HG03135 (cell line): ENCODE measurements at regions not wholly inside any gene's neighbourhood (a gene's known extent, or its start where the extent isn't known, plus 50 kb on each side); places are given as distances from the start of the nearest gene placed in this dataset.

ENCODE experiments used
- ATAC-seq: cut with Tn5 transposase; IDR thresholded peaks from one replicate; pipeline ENCODE4 v1.9.1; 2021; ENCODE audit warnings: mild to moderate bottlenecking, moderate library complexity; ENCODE audit not compliant: unreplicated experiment

DNA sequence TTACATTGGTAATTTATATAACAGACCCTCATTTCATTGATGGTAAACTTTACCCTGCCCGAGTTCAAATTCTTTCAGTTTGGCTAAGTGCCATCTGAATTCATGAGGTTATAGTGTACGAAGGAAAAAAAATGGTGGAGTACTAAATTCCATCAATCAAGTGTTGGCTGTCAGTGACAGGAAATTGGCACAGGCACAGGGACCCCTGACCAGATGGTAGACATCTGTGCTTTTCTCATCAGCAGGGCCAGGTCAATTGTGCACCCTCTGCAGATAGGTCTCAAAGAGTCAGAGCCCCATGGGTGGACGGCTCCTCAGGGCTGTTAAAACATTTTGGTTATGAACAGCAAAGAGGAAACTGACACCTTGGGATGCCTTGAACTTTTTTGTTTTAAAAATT lies 439.2 kb downstream of the SETBP1 start:
- ATAC-seq, result no peak

DNA sequence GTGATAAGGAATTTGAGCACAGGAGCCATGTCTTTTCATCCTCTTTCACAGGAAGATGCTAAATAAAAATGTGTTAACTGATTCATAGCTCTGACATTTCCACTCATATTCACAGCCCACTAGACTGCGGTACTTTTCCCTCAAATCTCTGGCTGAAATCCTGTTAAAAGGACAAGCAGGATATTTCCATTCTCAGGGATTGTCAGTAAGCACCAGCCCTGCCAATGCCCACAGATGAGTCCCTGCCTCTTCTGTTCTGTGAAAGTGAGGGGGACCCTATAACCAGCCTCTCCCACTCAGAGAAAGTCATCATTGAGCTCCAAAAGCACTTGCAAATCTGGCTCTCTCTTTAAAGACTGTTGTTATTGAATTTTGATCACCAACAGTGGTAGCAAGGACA lies 440.5 kb downstream of the SETBP1 start:
- no peak for ATAC-seq

DNA sequence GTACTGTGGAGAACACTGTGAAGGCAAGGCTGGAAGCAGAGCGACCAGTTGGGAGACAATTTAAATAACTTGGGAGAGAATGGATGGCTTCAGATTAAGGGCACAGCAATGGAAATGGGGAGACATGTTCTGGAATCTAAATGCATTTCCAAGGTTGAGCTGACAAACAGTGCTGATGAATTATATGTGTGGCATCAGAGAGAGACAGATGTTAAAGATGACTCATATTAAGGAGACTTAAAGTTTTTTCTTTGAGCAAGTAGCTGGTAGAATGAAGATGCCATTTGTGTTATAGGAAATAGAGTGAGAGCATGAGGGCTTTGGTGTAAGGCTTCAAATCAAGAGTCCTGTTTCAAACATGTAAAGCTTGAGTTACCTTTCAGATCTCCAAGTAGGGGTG lies 441.8 kb downstream of the SETBP1 start:
- no peak for ATAC-seq

DNA sequence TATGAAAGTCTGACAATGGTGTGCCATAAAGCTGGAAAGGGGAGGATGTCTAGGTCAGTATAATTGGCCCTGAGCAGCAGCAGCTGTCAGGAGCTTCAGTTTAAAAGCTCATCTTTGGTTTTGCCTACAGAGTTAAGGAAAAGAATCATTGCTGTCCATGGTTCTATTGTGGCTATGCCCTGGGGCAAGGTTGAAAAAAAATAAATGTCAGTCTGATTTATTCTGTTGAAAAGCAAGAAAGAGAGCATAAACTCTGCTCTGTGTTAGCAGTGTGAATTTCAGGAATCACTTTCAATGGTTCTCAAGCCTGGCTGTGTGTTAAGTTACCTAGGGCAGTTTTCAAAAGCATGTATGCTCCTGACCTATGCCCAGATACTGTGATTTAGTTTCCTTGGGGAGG lies 446.7 kb downstream of the SETBP1 start:
- ATAC-seq, result no peak

DNA sequence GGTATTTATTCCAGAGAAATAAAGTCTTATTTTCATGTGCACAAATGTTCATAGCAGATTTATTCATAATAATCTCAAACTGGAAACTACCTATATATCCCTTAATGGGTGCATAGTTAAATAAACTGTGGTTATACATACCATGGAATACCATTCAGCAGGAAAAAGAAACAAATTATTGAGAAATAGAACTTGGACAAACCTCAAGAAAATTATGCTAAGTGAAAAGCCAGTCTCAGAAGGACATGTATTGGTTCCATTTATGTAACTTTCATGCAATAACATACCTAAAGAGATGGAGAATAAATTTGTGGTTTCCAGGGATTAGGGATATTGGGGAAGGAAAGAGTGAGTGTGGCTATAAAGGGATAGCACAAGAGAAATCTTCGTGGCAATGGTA lies 452.6 kb downstream of the SETBP1 start:
- ATAC-seq, result no peak

DNA sequence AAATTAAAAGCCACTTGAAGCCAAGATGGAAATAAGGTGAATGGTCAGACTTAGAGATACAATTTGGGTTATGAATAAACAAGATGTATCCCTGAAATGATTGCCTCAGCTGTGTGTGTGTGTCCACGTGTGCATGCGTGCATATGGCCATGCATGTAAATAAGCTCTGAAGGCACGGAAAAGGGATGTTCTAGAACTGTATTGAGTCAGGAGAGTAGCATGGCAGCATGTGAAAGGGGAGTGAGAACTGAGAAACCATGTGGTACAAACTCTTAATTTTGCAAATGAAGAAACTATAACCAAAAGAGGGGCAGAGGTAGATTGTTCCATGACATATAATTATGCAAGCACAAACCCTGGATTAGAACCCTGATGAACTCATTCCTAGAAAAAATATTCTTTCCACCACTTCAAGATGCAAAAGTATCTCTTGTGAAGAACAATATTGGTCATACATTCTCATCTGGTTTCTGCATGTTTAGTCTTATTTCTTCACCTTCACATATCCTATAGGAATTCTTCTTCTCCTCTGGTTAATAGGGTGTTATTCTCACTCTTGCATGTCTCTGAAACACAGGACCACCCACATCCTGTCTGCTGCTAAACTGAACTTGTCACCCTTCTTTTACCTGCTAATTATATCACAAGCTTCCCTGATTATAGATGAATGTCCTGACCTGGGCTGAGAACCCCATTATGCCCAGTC lies 455.8 kb downstream of the SETBP1 start:
- no peak for ATAC-seq

DNA sequence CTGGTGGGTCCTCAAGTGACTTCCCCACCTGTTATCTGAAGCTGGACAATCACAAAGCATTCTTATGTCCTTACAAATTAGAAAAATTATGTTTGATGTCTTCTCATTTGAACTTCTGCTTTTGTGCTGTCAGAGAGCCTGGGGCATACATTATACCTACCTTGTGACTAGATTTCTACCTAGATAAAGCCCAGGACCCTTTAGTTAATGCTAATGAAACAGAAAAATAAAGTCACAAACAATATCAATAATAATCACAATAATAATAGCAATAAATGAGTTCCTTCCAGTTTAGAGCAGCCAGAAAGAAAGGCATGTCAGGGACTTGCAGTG lies 456.4 kb downstream of the SETBP1 start:
- ATAC-seq, result no peak

DNA sequence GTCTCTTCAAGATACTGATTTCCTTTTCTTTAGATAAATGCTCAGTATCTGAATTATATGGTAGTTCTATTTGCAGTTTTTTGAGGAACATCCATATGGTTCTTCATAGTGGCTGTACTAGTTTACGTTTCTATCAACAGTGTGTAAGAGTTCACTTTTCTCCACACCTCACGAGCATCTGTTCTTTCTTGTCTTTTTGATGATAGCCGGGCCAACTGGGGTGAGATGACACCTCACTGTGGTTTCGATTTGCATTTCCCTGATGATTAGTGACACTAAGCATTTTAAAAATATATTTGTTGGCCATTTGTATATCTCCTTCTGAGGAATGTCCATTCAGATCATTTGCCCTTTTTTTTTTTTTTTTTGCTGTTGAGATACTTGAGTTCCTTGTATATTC lies 458.8 kb downstream of the SETBP1 start:
- ATAC-seq, result no peak

DNA sequence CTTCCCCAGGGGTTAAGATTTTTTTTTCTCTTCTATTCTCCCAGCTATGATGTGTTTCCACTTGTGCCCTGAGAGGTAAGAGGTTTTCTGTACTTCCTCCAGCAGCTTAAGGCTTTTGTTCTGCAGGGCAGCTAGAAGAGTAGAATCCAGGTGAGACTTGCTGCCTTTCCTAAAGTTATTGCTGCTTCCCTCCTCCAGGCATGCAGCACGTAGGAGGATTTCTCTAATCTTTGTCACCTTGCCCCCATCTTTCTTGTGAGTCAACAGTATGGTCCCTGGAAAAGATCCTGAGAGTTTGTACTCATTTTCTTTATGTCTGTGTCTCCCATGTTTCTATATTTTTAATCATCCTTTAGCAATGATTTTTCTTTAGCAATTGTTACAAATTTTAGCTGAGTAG lies 462.2 kb downstream of the SETBP1 start:
- ATAC-seq, result no peak

DNA sequence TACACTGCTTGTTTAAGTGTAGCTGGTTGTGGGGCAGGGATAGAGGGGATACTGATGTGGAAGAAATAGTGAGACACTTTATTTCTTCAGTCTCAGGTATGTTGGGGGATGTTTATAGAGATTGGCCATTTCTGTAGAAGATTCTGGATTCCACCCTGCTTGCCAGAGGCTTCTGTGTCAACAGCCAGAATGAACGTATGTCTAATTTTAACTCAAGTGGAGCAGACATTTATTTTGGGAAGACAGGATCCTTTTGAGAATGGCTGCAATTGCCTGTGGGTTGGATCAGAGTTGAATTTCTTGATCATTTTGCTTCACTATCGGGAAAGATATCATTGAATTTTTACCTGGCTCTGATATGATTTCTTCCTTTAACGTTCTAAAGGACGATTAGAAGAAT lies 465.6 kb upstream of the SLC14A2 start:
- no peak for ATAC-seq

DNA sequence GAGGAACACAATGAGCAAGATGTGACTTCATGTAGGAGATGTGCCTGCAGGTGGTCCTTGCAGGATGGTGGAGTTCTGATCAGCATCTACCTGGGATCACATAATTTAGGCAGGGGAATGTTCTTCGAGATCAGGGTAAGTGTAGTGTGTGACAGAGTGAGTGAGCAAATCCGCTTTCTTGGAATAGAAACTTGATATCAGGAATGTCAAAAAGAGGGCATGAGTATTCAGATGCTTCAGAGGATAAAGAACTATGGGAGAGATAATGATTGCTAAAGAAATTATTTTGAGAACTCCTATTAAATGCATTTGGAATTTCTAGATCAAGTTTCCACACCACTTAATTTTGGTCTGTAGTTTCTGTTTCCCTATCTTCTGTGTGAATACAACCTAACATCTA lies 463.6 kb upstream of the SLC14A2 start:
- no peak for ATAC-seq

DNA sequence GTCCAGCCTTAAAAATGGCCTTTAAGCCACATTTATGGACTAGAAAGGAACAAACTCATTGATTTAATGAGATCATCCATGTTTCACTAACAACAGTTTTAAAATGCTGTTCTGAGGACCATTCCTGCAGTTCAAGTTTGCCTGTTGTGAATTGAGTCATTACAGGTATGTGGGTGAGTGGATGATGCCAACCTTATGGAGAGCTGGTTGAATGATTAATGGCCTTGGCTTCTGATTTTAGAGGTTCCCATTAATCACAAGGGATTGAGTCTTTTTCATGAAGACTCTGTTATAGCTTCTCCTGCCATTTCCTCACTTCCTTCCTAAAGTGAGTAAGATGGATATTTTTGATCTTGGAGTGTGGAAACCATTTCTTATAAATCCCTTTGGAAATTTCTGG lies 459.8 kb upstream of the SLC14A2 start:
- no peak for ATAC-seq

DNA sequence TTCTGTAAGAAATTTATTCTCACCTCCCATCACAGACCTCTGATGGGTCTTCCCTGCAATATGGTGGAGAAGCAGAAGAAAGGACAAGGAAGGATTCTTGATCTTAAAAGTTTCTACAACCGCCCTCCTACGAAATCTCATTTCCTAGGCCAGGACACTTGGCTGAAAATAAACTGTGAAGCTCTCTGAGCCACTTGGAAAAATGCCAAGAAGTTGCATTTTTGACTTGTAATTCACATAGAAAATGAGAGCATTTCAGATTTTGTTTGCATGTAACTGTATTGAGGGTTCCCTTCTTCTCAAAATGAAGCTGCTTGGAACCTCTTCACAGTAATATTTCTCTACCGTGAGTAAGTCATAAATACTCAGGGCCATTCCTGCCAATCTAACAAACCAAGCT lies 458.3 kb upstream of the SLC14A2 start:
- ATAC-seq, result no peak

DNA sequence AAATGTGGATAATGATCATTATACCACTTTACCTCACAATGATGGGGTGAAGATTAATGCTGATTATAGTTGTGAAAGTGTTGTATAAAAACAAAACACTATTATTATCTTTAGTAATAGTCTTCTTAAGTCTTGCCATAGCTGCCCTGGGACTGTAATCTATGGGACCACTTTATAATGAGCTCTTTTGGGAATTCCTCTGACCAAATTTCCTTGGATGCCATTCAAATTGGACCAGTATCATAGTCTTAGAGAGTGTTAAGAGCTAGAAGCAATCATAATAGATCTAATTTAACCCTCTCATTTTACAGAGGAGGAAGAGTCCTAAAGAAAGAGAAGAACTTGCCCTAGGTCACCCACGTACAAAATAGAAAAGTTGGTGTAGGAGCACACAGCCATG lies 457.7 kb upstream of the SLC14A2 start:
- ATAC-seq, result no peak

DNA sequence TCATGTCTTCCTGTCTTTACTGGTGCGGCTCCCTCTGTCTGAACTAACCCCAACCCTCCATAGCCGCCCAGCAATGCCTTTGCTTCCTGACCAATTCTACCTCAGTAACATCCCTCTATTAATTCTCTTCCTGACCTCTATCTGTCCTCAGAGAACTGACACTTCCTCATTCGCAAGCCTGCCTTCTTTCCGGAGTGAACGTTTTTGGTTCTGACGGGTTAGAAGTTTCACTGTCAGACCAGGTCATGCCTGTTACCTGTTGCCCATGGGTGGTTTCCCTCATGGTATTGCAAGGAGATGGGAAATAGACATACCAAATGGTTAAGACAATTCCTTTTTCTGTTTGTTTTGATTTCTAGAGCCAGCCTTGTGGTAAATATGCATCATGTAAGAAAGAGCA lies 453.4 kb upstream of the SLC14A2 start:
- ATAC-seq, result no peak

DNA sequence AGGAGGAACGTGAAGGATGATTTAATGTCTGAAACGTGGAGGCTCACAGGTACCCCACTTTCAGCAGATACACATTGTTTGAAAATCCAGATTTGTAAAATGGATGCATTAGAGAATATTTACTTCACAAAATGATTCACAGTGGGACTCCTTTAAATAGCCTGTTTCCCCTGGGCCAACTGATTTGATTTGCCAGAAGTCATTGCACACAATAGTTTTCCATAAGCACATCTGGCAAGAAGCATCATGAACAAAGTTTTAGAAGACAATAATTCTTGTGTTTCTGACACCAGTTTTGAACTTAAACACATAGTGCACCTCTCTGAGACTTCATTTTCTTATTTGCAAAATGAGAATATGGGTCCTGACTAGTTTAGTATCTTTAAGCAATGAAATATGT lies 451.4 kb upstream of the SLC14A2 start:
- no peak for ATAC-seq

DNA sequence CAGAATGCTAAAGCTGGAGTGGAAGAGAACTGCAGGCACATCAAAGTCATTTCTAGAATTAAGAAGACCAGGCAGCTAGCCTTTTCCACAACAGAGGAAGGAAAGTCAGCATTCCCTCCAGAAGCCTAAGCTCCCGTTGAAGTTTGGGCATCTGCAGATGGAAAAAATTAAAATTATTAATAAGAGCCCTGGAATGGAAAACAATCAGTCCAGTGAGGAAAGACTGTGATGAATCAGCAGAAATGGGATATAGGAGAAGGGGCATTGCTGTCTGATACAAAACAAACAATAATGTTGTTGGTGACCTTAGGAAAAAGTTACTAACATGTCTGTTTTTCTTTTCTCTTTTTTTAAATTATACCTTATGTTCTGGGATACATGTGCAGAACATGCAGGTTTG lies 450.7 kb upstream of the SLC14A2 start:
- no peak for ATAC-seq

DNA sequence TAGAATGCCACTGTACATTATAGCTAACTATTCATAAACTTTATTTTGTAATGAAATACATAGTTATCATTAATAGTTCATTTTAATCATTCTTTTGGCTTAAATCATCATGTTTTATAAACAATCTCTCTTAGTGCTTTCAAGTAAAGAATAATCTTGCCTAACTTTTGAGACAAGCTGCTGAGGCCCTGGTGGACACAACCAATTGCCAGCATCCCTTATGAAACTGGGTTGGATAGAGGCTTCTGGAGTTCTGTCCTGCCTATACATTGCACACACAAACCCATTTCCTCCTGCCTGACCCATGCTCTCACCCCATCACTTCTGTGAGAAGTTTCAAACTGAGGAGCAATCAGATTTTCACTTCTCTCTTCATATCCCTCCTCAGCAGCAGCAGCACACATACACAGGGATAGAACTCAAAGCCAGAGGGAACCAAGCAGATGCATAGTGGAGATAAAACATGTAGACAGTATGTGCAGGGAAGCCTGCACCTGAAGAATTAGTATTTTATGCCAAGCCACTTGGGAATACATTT lies 450.0 kb upstream of the SLC14A2 start:
- ATAC-seq, result no peak

DNA sequence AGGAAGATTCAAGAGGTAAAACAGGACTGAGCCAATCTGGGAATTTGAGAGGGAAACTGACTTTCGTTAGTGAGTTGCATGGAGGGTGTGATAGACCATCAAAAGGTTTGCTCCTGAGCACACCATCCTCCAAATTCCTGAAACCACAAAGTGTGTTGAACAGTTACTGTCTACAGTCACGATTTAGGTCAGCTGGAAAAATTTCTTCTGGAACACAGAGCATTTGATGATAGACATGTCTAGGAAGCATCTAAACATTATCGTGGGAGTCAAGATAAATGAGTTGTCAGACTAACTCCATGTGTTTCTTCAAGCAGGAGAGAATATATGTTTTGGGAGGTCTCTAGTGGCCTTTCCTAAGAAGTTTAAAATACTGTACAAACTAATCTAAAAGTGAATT lies 449.4 kb upstream of the SLC14A2 start:
- ATAC-seq, result no peak

DNA sequence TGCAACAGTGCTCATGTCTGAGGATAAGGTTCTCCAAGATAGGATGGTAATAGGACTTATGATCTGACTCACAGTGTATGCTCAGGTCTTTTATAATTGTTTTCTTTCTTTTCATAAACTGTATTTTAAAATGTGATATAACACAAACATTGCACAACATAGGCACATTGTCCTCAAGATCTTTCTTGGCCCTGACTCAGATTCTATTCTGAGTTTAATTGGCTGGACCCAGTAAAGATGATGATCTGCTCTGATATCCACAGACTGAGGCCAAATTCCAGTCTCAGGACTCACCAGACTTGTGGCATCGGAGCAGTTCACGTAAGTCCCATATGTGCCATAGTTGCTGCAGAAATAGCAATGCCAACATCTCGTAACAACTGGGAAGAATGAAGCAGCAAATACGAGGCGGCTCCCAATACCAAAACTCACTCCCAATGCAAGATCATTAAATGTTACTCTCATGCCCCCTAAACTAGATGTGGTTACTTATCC lies 448.9 kb upstream of the SLC14A2 start:
- no peak for ATAC-seq

DNA sequence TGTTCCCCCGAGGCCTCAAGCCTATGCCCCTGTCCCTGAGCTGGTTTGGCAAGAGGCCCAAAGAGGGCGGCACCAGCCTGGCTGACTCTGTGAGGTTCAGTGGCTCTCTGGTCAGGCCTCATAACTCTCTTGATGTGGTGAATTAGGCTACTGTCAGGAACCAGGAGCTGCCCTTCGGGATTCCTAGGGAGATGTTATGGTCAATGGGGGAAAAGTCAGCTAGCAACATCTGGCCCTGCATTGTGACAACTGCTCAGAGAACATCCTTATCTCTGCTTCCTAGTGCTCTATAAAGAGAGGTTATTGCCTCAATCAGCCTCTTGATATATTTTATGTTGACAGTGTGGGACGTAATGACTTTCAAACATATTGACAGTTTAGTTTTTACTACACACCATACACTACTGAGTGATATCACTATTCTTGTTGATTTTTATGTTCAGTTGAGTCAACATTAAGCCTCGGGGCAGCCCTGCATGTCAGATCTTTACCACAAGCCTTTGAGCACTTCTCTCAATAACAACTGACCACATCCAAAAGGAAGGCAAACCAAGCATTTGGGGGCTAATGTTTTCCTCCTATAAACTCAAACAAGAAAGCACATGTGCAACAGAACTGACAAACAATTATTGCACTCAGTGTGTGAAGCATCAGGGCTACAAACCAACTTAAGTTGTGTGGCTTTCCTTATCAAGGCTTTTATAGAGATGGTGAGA lies 448.3 kb upstream of the SLC14A2 start:
- no peak for ATAC-seq

DNA sequence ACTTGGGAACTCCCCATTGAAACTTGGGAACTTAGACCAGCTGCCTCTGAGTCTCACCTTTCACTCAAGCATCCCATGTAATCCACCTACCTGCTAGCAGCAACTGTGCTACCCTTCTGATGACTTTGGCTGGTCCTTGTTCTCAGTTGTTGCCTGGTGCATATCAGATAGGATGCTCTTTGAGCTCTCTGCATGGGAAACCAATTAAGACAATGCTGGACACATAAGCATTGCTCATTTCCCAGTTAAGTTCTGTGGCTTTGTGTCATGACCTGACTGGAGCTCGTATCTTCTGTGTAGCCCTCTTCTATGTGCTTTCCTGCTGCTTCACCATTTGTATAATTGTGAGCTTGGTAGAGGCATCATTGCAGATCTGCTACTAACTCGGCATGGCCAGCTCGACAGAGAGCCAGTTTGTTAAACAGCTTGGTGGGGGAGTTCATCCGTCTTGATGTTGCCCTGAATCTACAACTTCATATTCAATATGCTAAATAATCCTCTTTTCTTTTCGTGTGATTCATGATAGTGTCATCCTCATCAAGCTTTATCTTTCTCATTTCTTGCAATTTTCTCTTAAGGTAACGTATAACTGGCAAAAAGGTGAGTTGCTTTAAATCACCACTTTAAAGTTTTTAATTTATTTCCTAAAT lies 447.5 kb upstream of the SLC14A2 start:
- ATAC-seq, result no peak
